CD4-positive, alpha-beta T cell (primary cell): ENCODE measurements at regions not wholly inside any gene's neighbourhood (a gene's known extent, or its start where the extent isn't known, plus 50 kb on each side); places are given as distances from the start of the nearest gene placed in this dataset.
A peak's percentile ranks its signal among the peaks of the same experiment; 100 is the strongest.
"Not testable (repeated sequence)": the region's sequence is repeated elsewhere in the genome, so short reads cannot be mapped to it uniquely, and the experiment has no call there.

ENCODE experiments used
- ATAC-seq: fragments of 200-7000 bp; cut with Tn5 transposase; one replicate; pipeline ENCODE4 v1.10.0; 2022; ENCODE audit warnings: mild to moderate bottlenecking; ENCODE audit not compliant: poor library complexity
- CTCF ChIA-PET: fragments of 350-600 bp; sonication (Branson Sonifier 250); formaldehyde crosslinking; loops from one replicate; lab custom pipeline; 2021; ENCODE audit warnings: antibody characterized with exemption, inconsistent platforms; lab: Charles Lee
- POLR2A ChIA-PET: fragments of 350-600 bp; sonication (Branson Sonifier 250); formaldehyde crosslinking; loops from one replicate; lab custom pipeline; 2021; ENCODE audit warnings: antibody characterized with exemption, inconsistent platforms; lab: Charles Lee
- DNase-seq, 14 experiments: peaks; one replicate each; pipeline ENCODE4 v3.0.0-alpha.2; 2013 to 2020; ENCODE audit warnings: mixed read lengths in 2 of 14
- H3K27ac ChIP-seq, 2 donors: one replicate each; pipeline versions ENCODE4 v1.5.1 to v1.7.0; 2013; ENCODE audit warnings: low read length in 2 of 2, low read depth in 1 of 2, mild to moderate bottlenecking in 1 of 2
- H3K27me3 ChIP-seq, 2 experiments: 1 replicate in 1 of 2; 2 replicates in 1 of 2; pipeline versions ENCODE4 v1.6.1 to v1.7.0; 2013; ENCODE audit warnings: low read length in 2 of 2, control low read depth in 1 of 2, mild to moderate bottlenecking in 1 of 2, moderate library complexity in 1 of 2; ENCODE audit not compliant: insufficient read depth in 2 of 2, control insufficient read depth in 1 of 2
- H3K36me3 ChIP-seq: one replicate; pipeline ENCODE4 v1.6.1; 2013; ENCODE audit warnings: low read length, control low read depth; ENCODE audit not compliant: insufficient read depth
- H3K4me1 ChIP-seq: one replicate; pipeline ENCODE4 v1.6.1; 2013; ENCODE audit warnings: low read length, control low read depth; ENCODE audit not compliant: insufficient read depth
- H3K4me3 ChIP-seq: one replicate; pipeline ENCODE4 v1.5.1; 2013; ENCODE audit warnings: mild to moderate bottlenecking, low read length, moderate library complexity
- H3K9me3 ChIP-seq, 2 experiments: 1 replicate in 1 of 2; 2 replicates in 1 of 2; pipeline versions ENCODE4 v1.6.1 to v1.7.0; 2013; ENCODE audit warnings: low read length in 2 of 2, mild to moderate bottlenecking in 2 of 2, control low read depth in 1 of 2, moderate library complexity in 1 of 2; ENCODE audit not compliant: control insufficient read depth in 1 of 2, insufficient read depth in 1 of 2
- H3K27ac Mint-ChIP-seq: one replicate; pipeline ENCODE4 v1.8.0; 2020; ENCODE audit warnings: mixed read lengths
- H3K27me3 Mint-ChIP-seq: one replicate; pipeline ENCODE4 v1.8.0; 2021; ENCODE audit warnings: mixed read lengths
- H3K36me3 Mint-ChIP-seq: one replicate; pipeline ENCODE4 v1.8.0; 2021; ENCODE audit warnings: low read depth, mixed read lengths
- H3K4me1 Mint-ChIP-seq: one replicate; pipeline ENCODE4 v1.8.0; 2021; ENCODE audit warnings: low read depth, mixed read lengths
- H3K4me3 Mint-ChIP-seq: one replicate; pipeline ENCODE4 v1.8.0; 2020; ENCODE audit warnings: mild to moderate bottlenecking, mixed read lengths
- H3K9me3 Mint-ChIP-seq: one replicate; pipeline ENCODE4 v1.8.0; 2020; ENCODE audit warnings: mixed read lengths
- intact Hi-C, 2 experiments: fragments of 100-400 bp; cut with DNase I in 1 of 2; cut with micrococcal nuclease in 1 of 2; formaldehyde crosslinking; loops; one replicate each; pipeline versions ENCODE4 v1.15.1 to v1.9.0; 2023 to 2025; cut with DNase I, micrococcal nuclease

DNA sequence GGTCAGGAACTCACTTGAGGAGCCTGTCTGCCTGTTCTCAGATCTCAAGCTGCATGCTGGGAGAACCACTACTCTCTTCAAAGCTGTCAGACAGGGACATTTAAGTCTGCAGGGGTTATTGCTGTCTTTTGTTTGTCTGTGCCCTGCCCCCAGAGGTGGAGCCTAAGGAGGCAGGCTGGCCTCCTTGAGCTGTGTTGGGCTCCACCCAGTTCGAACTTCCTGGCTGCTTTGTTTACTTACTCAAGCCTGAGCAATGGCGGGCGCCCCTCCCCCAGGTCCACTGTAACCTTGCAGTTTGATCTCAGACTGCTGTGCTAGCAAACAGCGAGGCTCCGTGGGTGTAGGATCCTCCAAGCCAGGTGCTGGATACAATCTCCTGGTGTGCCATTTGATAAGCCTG is 3491.2 kb upstream of the OR11H1 start:
- H3K36me3 ChIP-seq, H3K27ac ChIP-seq, H3K9me3 ChIP-seq, H3K27ac Mint-ChIP-seq, H3K9me3 Mint-ChIP-seq, H3K4me3 Mint-ChIP-seq, intact Hi-C loops, H3K4me1 ChIP-seq, H3K27me3 Mint-ChIP-seq, H3K4me3 ChIP-seq, POLR2A ChIA-PET, H3K4me1 Mint-ChIP-seq, ATAC-seq, H3K36me3 Mint-ChIP-seq, H3K27me3 ChIP-seq, CTCF ChIA-PET: not testable (repeated sequence)
- peak in 1 of 14 experiments; percentile 5 for DNase-seq
